Mucosa of rectum (tissue), 2 donors: ENCODE measurements at regions not wholly inside any gene's neighbourhood (a gene's known extent, or its start where the extent isn't known, plus 50 kb on each side); places are given as distances from the start of the nearest gene placed in this dataset.
"Not testable (repeated sequence)": the region's sequence is repeated elsewhere in the genome, so short reads cannot be mapped to it uniquely, and the experiment has no call there.

Source experiments
- H3K27ac ChIP-seq, 2 donors: one replicate each; pipeline ENCODE4 v1.7.0; 2013; ENCODE audit warnings: inconsistent platforms in 2 of 2, low read depth in 2 of 2, low read length in 2 of 2
- H3K27me3 ChIP-seq, 2 donors: one replicate each; pipeline ENCODE4 v1.7.0; 2013; ENCODE audit warnings: low read length in 2 of 2; ENCODE audit not compliant: control insufficient read depth in 2 of 2, insufficient read depth in 2 of 2
- H3K36me3 ChIP-seq, 2 donors: one replicate each; pipeline ENCODE4 v1.7.0; 2013; ENCODE audit warnings: low read length in 2 of 2; ENCODE audit not compliant: control insufficient read depth in 2 of 2, insufficient read depth in 2 of 2
- H3K4me1 ChIP-seq, 2 donors: one replicate each; pipeline ENCODE4 v1.7.0; 2013; ENCODE audit warnings: low read length in 2 of 2, mild to moderate bottlenecking in 1 of 2; ENCODE audit not compliant: control insufficient read depth in 2 of 2, insufficient read depth in 2 of 2
- H3K4me3 ChIP-seq, 2 donors: one replicate each; pipeline ENCODE4 v1.7.0; 2013; ENCODE audit warnings: low read length in 2 of 2
- H3K9ac ChIP-seq, 2 donors: one replicate each; pipeline ENCODE4 v1.7.0; 2013; ENCODE audit warnings: low read length in 2 of 2, low read depth in 1 of 2, mild to moderate bottlenecking in 1 of 2
- H3K9me3 ChIP-seq, 2 donors: one replicate each; pipeline ENCODE4 v1.7.0; 2013; ENCODE audit warnings: low read length in 2 of 2; ENCODE audit not compliant: control insufficient read depth in 2 of 2
- donor health status: healthy.
- donor health status: Normal muscosa, but diverticular disease.

- H3K9me3 ChIP-seq, H3K9ac ChIP-seq, H3K27me3 ChIP-seq: not testable (repeated sequence)
Observed at GRCh38 chr20:6270404-6270803, 147.6 kb upstream of the FERMT1 start.

GRCh38 chr20:6269168-6269873 is 146.5 kb upstream of the FERMT1 start:
- H3K36me3 ChIP-seq, result no peaks in the 10 kb centered on the region
- no peaks in the 10 kb centered on the region for H3K27me3 ChIP-seq
- H3K9me3 ChIP-seq, result no peaks in the 10 kb centered on the region
- H3K27ac ChIP-seq, result no peak overlapping the region
- no peaks in the 10 kb centered on the region for H3K4me1 ChIP-seq
- no peak overlapping the region for H3K9ac ChIP-seq
- no peak overlapping the region for H3K4me3 ChIP-seq

More at GRCh38 chr20:6270404-6270803, 147.6 kb upstream of the FERMT1 start:
- H3K36me3 ChIP-seq, H3K4me3 ChIP-seq, H3K4me1 ChIP-seq, H3K27ac ChIP-seq: not testable (repeated sequence)

- no peak overlapping the region for H3K9ac ChIP-seq
- no peaks in the 10 kb centered on the region for H3K4me1 ChIP-seq
- H3K9me3 ChIP-seq, result no peaks in the 10 kb centered on the region
- no peaks in the 10 kb centered on the region for H3K27me3 ChIP-seq
- no peaks in the 10 kb centered on the region for H3K36me3 ChIP-seq
- H3K27ac ChIP-seq, result no peak overlapping the region
- H3K4me3 ChIP-seq, result no peak overlapping the region
Observed at GRCh38 chr20:6265204-6265904, 142.5 kb upstream of the FERMT1 start.

- Histone ChIP-seq H3K27me3 (no peaks in the 10 kb centered on the region), H3K27ac (no peak overlapping the region), H3K36me3 (no peaks in the 10 kb centered on the region), H3K9ac (no peak overlapping the region), H3K4me1 (no peaks in the 10 kb centered on the region), H3K9me3 (no peaks in the 10 kb centered on the region), H3K4me3 (no peak overlapping the region)
Observed at GRCh38 chr20:6253396-6253795, 130.6 kb upstream of the FERMT1 start.

GRCh38 chr20:6245436-6245835 is 122.6 kb upstream of the FERMT1 start:
- no peaks in the 10 kb centered on the region for H3K9me3 ChIP-seq
- no peaks in the 10 kb centered on the region for H3K27me3 ChIP-seq
- H3K4me3 ChIP-seq, result no peak overlapping the region
- no peak overlapping the region for H3K9ac ChIP-seq
- no peak overlapping the region for H3K27ac ChIP-seq
- H3K4me1 ChIP-seq, result no peaks in the 10 kb centered on the region
- no peaks in the 10 kb centered on the region for H3K36me3 ChIP-seq

- Histone ChIP-seq H3K9me3 (no peaks in the 10 kb centered on the region), H3K36me3 (no peaks in the 10 kb centered on the region)
Observed at GRCh38 chr20:6241591-6241990, 118.8 kb upstream of the FERMT1 start.

GRCh38 chr20:6240059-6240458 is 117.2 kb upstream of the FERMT1 start:
- H3K4me1 ChIP-seq, result no peaks in the 10 kb centered on the region
- no peak overlapping the region for H3K9ac ChIP-seq
- H3K36me3 ChIP-seq, result no peaks in the 10 kb centered on the region

More at GRCh38 chr20:6241591-6241990, 118.8 kb upstream of the FERMT1 start:
- Histone ChIP-seq H3K4me3 (no peak overlapping the region), H3K9ac (no peak overlapping the region), H3K27me3 (no peaks in the 10 kb centered on the region), H3K27ac (no peak overlapping the region), H3K4me1 (no peaks in the 10 kb centered on the region)

GRCh38 chr20:6238421-6238820 is 115.6 kb upstream of the FERMT1 start:
- H3K27ac ChIP-seq, result no peak overlapping the region
- no peak overlapping the region for H3K4me3 ChIP-seq
- no peaks in the 10 kb centered on the region for H3K9me3 ChIP-seq
- no peaks in the 10 kb centered on the region for H3K36me3 ChIP-seq
- H3K9ac ChIP-seq, result no peak overlapping the region
- H3K4me1 ChIP-seq, result no peaks in the 10 kb centered on the region
- no peaks in the 10 kb centered on the region for H3K27me3 ChIP-seq

More at GRCh38 chr20:6240059-6240458, 117.2 kb upstream of the FERMT1 start:
- Histone ChIP-seq H3K27ac (no peak overlapping the region), H3K4me3 (no peak overlapping the region), H3K9me3 (no peaks in the 10 kb centered on the region), H3K27me3 (no peaks in the 10 kb centered on the region)

- Histone ChIP-seq H3K9ac (no peak overlapping the region), H3K27me3 (no peaks in the 10 kb centered on the region), H3K4me3 (no peak overlapping the region), H3K4me1 (no peaks in the 10 kb centered on the region), H3K36me3 (no peaks in the 10 kb centered on the region), H3K9me3 (no peaks in the 10 kb centered on the region), H3K27ac (no peak overlapping the region)
Observed at GRCh38 chr20:6235510-6235909, 112.7 kb upstream of the FERMT1 start.

GRCh38 chr20:6232436-6232835 is 109.6 kb upstream of the FERMT1 start:
- Histone ChIP-seq H3K4me3 (no peak overlapping the region), H3K27me3 (no peaks in the 10 kb centered on the region)

More at GRCh38 chr20:6232436-6232835, 109.6 kb upstream of the FERMT1 start:
- Histone ChIP-seq H3K9me3 (no peaks in the 10 kb centered on the region), H3K27ac (no peak overlapping the region), H3K4me1 (no peaks in the 10 kb centered on the region), H3K9ac (no peak overlapping the region), H3K36me3 (no peaks in the 10 kb centered on the region)
